Stimulated activated naive CD4-positive, alpha-beta T cell (primary cell): ENCODE measurements at regions not wholly inside any gene's neighbourhood (a gene's known extent, or its start where the extent isn't known, plus 50 kb on each side); places are given as distances from the start of the nearest gene placed in this dataset.
"Not testable (repeated sequence)": the region's sequence is repeated elsewhere in the genome, so short reads cannot be mapped to it uniquely, and the experiment has no call there.

Experiments used
- DNase-seq, 6 experiments: peaks; one replicate each; lab custom pipeline; 2025; lab: John Stamatoyannopoulos, UW

GRCh38 chr15:44849701-44850403 lies 106.6 kb upstream of the TERB2 start:
- not testable (repeated sequence) for DNase-seq

DNA sequence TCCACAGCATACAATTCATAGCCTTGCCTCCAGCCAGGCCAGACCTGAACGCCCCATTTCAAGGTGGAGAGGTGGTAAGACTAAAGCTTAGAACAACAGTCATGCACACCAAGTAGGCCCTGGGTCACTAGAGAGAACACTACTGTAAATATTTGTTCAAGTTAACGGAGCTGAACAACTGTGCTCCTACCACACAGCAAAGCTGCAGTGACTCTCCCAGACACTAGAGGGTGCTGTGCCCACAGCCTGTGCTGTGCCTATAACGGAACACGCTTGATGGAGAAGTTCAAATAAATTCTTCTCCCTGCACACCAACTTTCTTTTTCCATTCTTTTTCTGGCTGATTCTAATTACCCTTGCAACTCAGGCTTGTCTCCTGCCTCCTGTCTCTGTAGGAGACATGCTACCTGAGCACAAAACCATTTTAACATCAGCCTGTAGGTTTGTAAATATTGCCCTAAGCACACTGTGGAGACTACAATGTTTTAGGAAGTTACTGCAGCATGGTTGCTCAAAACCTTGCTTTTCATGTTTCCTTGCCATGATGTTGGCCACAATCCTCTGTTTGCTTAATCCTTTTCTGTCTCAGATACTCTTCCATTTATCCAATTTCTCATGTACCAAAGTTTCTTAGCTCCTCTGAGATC lies 103.1 kb upstream of the TERB2 start:
- peak; percentile 4 to 76 (median 40) for DNase-seq

GRCh38 chr15:44854696-44855095 lies 101.8 kb upstream of the TERB2 start:
- DNase-seq = not testable (repeated sequence)

GRCh38 chr15:44856284-44856683 lies 100.2 kb upstream of the TERB2 start:
- DNase-seq = not testable (repeated sequence)

DNA sequence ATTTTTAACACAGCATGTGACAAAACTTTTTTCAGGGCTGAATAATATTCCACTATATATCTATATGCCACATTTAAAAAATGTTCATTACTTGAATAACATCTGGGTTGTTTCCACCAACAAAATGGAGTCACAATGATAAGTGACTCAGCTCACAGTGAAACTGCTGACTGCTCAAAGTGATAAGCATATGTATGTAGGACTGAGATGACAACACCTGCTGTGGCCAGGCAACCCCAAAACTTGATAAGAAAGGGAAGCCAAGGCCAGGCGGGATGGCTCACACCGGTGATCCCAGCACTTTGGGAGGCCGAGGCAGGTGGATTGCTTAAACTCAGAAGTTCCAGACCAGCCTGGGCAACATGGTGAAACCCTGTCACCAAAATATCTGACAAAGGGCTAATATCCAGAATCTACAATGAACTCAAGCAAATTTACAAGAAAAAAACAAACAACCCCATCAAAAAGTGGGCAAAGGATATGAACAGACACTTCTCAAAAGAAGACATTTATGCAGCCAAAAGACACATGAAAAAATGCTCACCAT lies 99.2 kb upstream of the TERB2 start:
- DNase-seq = not testable (repeated sequence)

GRCh38 chr15:44859088-44859487 lies 97.4 kb upstream of the TERB2 start:
- not testable (repeated sequence) for DNase-seq

GRCh38 chr15:44860168-44860567 lies 96.3 kb upstream of the TERB2 start:
- DNase-seq = not testable (repeated sequence)

DNA sequence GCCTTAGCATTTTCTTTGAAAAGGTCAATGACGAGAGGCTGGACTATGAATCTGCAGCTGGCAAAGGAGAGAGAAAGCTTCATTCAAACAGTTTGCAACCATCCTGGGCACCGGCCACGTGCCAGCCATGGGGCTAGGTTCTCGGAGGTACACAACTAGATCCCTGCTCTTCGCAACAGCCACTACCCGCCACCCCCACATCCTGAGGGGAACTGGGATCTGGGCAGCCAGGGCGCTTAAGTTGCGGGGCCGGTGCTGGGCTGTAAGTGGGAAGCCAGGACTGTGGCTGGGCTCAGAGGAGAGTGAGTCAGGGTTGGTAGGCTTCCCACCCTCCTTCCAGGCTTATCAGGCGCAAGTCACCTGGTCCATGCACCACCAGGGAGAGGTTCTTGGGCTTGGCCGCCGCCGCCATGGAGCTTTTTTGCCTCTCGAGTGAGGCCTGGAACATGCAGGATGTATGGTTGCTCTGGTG lies 95.0 kb upstream of the TERB2 start:
- DNase-seq = no peak

GRCh38 chr15:44861917-44862316 lies 94.6 kb upstream of the TERB2 start:
- DNase-seq = no peak

GRCh38 chr15:44862866-44863265 lies 93.6 kb upstream of the TERB2 start:
- not testable (repeated sequence) for DNase-seq

- not testable (repeated sequence) for DNase-seq
These were observed 88.4 kb upstream of the TERB2 start for GRCh38 chr15:44868100-44868499.

GRCh38 chr15:44870125-44870524 lies 86.4 kb upstream of the TERB2 start:
- not testable (repeated sequence) for DNase-seq

DNA sequence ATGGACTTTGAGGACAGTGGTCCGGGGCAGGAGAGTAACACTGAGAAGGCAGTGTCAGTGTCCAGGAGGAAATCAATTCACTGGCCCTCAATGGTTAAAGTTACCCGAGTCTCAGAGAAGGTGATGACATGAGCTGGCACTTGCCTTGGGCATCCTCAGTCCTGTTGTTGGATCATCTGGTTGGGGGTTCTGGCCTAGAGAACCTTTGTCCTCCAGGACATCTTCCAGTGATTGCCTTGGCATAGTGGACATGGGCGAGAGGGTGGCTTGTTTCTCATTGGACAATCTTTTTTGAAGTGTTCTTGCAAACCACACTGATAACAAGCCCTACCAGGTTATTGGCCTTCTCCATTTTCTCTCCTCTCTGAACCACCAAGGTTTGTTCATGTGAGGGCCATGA lies 83.4 kb upstream of the TERB2 start:
- no peak for DNase-seq

DNA sequence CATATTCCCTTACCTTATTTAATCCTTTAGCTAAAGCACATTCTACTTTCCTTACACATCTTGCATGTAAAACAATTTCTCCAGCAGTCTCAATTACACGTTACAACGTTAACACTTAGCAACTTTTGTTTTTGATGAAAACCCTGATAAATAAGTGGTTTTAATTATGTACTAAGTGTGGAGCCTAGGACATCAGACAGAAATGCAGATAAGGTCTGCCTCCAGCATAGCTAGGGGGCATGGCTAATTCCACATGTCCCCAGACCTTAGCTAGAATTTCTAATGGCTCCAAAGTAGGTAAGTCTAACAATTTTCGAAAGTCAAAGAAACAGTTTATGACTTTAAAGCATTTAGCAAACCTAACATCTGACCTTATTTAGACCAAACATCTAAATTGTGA lies 77.4 kb upstream of the TERB2 start:
- no peak for DNase-seq

GRCh38 chr15:44882499-44882968 lies 74.0 kb upstream of the TERB2 start:
- DNase-seq = no peak

DNA sequence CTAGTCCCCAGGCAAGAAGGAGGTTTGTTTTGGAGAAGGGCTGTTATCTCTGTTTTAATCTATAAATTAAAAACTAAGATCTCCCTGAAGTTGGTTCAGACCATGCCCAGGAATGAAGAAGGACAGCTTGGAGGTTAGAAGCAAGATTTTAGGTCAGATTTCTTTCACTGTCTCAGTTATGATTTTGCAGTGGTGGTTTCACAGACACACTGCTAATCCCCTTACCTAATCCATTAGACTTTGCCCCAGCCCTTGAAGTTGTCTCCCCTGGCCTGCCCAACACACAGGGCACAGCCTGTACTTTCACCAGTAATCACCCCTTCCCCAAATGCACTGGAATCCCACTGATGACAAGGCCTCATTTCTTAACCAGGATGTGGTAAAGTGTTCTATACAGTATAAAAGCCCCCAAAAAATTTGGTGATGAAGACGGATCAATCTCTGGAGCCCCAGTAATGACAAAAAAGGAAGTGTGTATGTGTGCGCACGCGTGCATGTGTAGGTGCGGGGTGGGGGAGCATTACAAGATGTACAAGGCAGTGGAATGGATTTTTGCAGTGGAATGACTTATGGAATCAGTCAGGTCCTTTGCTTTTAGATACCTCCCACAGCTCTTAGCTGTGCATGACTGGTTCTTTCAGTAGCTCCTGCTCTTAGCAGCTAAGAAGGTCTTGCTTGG lies 73.1 kb upstream of the TERB2 start:
- no peak for DNase-seq

DNA sequence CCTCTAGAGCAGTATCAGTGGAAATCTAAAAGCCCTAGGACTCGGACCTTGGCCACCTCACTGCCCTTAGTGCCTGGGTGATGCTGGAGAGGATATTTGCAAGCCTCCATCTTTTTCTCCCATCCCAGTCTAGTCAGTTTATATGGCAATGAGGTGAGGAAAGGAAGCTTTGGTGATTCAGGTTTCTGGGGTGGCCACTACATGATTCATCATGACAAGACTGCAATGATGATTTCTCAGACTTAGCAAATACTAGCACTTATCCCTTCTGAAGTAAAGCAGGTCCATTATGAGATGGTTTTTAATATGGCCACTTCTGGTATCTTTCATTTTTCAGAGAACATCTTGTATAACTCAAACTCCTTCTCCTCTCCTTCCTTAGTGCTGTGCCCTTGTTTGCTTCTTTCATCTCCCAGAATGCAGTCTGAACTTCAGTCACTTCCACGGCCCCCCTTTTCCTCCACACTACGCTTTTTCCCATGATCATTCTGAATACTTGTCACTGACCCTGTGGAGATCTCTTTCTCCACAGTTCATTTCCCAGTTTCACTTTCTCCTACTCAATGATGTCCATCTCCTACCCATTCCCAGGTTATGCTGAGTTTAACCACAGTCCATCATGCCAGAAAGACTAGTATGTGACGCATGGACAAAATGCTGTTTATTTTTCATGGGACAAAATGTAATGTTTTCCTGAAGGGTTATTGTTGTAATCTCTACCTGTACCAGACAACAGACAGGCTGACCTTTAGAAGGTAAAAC lies 57.4 kb upstream of the TERB2 start:
- not testable (repeated sequence) for DNase-seq

- DNase-seq = not testable (repeated sequence)
These were observed 56.7 kb upstream of the TERB2 start for GRCh38 chr15:44899775-44900174.

DNA sequence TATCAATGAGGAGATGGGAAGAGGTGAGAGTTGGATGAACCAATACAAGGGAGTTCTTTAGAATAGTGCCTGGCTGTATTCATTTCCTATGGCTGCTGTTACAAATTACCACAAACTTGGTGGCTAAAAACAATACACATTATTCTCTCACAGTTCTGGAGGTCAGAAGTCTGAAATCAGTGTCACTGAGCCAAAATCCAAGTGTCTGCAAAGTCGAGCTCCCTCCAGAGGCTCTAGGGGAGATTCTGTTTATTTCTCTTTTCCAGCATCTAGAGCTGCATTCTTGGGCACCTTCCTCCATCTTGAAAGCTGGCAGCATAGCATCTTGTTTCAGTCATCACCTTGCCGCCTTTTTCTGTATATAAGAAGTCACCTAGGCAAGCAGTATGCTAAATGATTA lies 55.7 kb upstream of the TERB2 start:
- not testable (repeated sequence) for DNase-seq

- DNase-seq = not testable (repeated sequence)
These were observed 53.2 kb upstream of the TERB2 start for GRCh38 chr15:44903281-44903680.

DNA sequence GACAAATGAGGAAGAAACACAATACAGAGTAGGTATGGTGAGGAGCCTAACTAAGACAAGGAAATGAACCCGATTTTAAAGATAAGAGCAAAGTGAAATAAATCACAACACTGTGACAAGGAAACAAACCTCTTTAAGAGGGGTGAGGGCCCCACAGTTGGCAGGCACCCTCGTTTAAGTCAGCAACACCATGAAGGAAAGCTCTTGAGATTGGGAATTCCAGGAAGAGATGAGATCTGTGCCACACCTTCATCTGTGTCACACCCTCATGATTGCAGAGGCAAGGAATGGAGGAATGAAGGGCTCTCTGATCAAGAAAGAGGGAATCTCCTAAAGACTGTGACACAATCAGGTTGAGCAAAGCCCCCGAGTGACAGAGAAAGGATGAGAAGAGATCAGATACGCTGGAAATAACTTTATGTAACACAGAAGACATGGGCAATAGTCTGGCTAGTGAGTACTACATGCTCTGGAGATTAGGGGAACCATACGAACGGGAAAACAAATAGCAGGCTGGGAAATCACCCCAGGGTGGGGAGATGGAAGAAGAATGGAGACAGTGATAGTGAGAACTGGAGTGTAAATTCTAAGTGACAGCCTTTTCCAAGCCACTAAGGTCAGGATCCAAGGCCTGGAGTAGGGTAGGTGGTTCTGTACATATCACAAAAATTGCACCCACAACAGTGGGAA lies 51.7 kb upstream of the TERB2 start:
- not testable (repeated sequence) for DNase-seq
